HG02981 (cell line): ENCODE measurements at regions not wholly inside any gene's neighbourhood (a gene's known extent, or its start where the extent isn't known, plus 50 kb on each side); places are given as distances from the start of the nearest gene placed in this dataset.
A peak's percentile ranks its signal among the peaks of the same experiment; 100 is the strongest.
"Not testable (repeated sequence)": the region's sequence is repeated elsewhere in the genome, so short reads cannot be mapped to it uniquely, and the experiment has no call there.

Source experiments
- ATAC-seq: cut with Tn5 transposase; IDR thresholded peaks from one replicate; pipeline ENCODE4 v1.9.1; 2021; ENCODE audit warnings: mild to moderate bottlenecking, moderate library complexity; ENCODE audit not compliant: unreplicated experiment

DNA sequence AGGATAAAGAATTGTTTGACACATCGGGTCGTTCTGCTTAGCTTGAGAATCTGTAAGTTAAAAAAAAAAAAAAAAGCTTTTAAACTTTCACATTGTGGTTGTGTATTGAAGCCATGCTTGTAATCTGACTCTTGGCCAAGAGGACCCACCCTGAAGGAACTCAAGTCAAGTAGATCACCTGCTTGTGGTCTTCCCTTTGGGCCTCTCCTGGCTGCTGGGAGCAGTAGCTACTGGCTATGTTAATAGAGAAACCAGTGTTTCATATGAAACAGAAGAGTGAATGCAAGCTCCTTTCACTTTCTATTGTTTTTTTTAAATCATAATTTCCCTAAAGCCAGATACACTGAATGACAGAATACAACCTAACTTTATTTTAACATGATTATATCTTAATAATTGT is 402.4 kb upstream of the NDST4 start:
- peak; percentile 97 for ATAC-seq

DNA sequence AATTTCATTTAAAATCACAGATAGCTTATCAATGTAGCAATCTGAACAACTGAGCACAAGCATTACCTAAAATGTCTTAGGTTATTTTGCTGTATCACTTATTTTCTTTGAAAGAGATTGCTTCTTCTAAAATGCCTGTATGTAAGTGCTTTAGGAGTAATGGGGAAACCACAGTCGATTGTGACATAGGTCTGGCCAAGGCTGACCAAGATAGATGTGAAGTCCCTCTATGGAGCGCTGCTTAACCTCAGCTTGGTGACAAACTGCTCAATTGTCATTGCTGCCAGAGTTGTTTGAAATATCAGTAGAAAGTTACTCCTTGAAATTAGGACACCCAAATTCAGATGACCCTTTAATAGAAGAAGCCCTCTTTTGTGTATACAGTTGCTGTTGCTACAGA is 401.9 kb upstream of the NDST4 start:
- ATAC-seq, result peak; percentile 34

DNA sequence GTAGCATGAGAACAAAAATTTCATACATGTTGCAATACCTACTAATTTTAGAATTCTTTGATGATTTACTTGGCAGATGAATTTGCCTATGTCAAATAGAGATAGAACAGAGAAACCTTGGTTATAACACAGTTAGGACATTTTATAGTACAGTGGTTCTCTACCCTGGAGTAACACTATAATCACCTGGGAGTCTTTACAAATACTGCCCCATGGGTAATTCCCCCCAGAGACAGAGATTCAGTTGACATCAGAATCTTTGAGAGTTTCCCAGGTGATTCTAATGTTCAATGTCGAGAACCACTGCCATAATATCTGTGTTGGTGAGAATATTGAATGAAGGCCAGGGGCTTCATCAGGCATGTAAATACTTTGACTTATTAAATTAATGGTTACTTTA is 401.3 kb upstream of the NDST4 start:
- peak; percentile 29 for ATAC-seq

DNA sequence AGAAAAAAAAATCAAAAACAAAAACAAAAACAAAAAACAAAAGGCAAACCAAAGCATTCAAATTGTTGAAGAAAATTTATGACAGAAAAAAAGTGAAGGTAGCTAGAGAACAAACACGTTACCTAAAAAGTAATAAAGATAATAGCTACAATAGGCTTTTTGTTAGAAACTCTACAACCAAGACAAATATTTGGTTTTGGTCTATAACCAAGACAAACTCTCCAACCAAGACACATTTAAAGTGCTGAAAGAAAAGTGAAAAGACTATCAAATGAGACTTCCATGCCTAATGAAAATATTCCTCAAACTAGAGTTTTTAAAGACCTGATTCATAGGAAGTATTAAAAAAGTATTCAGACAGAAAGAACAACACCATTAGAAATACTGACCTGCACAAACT is 391.9 kb upstream of the NDST4 start:
- ATAC-seq, result no peak

DNA sequence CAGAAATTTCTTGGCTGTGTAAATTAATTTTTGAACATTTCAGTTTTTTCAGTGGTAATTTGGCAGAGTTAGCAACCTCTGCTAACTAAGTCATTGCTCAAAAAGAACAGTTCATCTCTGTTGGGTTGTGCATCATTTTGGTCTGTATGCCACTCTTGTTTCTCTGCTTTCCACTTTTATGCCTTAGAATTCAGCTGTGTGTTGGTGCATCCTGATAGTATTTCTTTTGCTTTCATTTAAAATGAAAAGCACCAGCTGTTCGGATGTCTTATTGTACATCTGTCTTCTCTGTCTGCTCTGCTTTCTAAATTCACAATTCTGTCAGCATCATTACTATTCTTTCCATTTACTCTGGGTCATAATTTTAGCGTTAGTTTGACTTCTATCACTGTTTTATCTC is 388.2 kb upstream of the NDST4 start:
- no peak for ATAC-seq

DNA sequence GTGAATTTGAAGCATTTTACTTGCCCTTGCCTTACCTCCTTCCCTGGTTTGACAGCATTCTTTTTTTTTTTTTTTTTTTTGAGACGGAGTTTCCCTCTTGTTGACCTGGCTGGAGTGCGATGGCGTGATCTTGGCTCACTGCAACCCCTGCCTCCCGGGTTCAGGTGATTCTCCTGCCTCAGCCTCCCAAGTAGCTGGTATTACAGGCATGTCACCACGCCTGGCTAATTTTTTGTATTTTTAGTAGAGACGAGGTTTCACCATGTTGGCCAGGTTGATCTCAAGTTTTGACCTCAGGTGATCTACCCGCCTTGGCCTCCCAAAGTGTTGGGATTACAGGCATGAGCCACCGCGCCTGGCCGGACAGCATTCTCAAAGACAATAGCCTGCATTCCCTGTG is 380.4 kb upstream of the NDST4 start:
- not testable (repeated sequence) for ATAC-seq

DNA sequence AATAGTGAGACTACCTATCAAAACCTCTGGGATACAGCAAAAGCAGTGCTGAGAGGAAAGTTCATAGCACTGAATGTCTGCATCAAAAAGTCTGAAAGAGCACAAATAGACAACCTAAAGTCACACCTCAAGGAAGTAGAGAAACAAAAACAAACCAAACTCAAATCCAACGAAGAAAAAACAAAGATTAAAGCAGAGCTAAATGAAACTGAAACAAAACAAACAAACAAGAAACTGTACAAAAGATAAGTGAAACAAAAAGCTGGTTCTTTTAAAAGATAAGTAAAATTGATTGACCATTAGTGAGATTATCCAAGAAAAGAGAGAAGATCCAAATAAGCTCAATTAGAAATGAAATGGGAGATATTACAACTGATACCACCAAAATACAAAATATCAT is 378.3 kb upstream of the NDST4 start:
- no peak for ATAC-seq

DNA sequence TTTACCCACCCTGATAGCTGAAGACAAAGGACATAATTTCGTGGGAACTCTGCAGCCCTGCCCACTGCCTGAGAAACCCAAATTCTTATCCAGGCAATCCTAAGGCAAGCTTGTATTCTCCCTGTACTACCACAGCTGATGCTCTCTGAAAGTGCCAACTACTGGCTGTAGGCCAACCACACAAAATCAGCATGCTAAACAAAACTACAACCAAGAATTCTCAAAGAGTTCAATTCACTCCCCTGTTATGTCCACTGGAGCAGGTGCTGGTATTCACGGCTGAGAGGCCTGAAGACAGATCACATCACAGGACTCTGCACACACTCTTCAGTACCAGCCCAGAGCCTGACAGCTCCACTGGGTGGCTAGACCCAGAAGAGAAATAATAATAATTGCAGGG is 375.9 kb upstream of the NDST4 start:
- ATAC-seq, result no peak

DNA sequence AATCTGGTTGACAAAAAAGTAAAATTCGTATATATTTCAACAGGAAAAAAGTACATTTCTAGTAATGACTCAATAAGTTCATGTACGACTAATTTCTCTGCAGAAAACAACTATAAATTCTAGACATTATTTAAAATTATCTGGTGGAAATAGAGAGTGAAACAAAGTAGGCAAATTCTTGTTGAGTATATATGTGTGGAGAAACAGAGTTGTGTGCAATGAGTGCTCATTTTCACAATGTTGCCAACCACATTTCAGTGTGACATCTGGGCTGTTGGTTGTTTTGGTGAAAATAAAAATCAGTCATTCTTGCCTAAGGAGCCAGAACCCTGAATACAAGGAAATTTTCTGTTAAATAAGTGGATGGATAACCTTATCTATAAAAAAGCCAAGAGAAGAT is 372.0 kb upstream of the NDST4 start:
- ATAC-seq, result no peak

DNA sequence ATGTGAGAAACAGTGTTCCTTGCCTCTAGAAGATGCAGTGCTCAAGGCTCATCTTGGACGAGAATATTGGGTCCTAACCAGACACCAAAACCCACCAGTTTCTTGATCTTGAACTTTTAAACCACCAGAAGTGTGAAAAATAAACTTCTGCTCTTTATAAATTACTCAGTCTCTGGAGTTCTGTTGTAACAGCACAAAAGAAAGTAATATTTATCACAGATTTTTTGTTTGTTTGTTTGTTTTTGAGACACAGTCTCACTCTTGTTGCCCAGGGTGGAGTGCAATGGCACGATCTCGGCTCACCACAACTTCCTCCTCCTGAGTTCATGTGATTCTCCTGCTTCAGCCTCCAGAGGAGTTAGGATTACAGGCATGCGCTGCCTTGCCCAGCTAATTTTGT is 371.1 kb upstream of the NDST4 start:
- ATAC-seq, result no peak

DNA sequence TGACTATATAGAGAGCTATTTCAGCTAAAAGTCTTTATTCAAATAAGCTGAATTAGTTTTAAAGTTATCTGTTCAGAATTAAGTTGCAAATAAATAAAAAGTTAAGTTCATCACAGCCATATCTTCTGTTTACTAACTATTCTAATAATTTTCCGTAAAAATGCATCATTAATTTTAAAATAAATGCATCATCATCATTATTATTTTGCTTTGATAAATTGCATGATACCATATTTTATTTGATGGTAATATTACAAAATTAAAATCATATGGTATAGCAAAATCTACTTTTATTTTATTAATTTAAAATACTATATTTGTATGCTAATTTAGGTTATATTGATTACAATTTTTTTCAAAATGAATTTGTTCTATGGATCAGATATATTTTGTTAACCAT is 357.3 kb upstream of the NDST4 start:
- no peak for ATAC-seq

DNA sequence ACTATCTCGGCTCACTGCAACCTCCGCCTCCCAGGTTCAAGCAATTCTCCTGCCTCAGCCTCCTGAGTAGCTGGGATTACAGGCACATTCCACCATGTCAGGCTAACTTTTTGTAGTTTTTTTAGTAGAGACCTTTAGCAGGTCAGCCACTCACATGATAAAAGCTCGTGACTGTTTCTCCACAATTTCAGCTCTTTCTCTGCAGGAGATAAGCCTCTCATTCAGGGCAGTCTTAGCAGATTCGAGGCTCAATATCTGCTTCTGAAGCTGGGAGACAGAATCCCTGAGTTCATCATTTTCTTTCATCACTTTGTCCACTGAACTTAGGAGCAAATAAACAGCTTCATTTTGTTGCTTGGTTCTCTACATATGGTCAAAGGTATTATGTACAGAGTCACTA is 345.9 kb upstream of the NDST4 start:
- not testable (repeated sequence) for ATAC-seq

DNA sequence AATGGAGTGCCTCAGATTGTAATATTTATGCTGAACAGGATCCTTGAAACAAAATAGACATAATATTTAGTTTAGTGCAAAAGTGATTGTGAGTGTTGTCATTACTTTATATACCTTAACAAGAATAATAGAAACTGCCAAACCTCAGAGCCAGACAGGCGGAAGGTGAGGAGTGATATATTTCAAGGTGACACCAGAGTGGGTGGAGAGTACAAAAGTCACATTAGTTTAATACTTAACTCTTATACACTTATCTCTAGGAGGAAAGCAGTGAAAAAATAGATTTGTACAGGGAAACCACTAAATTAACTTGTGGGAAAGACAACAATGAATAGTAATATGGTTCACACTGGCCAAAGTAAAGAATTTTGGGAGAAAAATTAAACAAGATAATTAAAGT is 342.8 kb upstream of the NDST4 start:
- ATAC-seq, result no peak

DNA sequence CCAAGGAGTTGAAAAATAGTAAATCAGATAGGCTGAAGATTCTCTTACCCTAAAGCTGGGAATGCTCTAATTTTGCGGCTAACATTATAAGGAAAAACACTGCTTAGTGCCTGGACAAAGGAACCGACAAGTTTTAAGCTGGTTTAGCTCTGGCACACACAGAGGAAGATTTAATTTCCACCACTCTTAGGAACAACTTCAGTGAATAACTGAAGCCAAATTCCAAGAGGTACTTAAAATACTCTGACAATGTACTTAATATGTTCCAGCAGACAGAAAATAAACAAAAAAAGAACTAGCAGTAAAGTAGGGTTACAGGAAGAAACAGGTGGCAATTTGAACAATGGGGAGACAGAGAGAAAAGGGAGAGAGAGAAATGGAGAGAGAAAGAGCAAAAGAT is 340.8 kb upstream of the NDST4 start:
- ATAC-seq, result no peak

DNA sequence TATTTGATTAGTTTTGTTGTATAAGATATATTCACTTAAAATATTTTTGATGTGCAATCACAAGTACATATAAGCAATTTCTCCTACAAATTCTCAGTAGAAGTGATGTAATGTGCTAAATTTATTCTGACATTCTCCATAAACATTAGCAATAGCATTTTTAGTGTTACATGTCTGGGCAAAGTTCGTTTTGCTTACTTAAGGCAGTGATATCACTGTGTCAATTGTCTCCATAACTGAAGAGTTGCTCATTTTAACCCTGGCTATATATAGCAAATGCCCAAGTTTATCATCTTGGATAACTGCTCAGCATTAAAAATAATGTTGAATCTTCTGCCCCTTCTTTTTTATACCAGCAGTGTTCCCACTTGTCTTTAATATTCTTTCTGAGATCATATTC is 340.0 kb upstream of the NDST4 start:
- no peak for ATAC-seq

DNA sequence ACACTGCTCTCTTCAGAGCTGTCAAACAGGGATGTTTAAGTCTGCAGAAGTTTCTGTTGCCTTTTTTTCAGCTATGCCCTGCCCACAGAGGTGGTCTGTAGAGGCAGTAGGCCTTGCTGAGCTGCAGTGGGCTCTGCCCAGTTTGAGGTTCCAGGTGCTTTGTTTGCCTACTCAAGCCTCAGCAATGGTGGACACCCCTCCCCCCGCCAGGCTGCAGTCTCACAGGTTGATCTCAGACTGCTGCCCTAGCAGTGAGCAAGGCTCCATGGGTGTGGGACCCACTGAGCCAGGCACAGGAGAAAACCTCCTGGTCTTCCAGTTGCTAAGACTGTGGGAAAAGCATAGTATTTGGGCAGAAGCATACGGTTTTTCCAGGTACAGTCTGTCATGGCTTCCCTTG is 338.8 kb upstream of the NDST4 start:
- ATAC-seq, result not testable (repeated sequence)

DNA sequence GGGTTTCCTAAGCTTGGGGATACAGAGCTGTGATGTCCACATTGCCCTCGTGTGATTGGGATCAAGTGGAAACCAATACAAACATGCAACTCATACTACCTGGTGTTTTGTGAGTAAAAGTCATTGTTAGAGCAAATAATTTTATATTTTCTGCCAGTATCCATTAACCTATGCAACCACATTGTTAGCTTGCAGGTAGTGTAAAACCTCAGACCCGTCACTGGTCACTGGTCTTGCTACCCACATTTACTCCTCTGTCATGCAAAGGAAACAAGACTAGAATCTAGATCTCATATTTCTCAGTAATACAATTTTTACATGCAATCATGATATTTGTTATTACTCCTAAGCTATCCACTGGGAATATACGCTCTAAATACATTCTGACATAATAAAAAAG is 324.3 kb upstream of the NDST4 start:
- ATAC-seq, result peak; percentile 74

DNA sequence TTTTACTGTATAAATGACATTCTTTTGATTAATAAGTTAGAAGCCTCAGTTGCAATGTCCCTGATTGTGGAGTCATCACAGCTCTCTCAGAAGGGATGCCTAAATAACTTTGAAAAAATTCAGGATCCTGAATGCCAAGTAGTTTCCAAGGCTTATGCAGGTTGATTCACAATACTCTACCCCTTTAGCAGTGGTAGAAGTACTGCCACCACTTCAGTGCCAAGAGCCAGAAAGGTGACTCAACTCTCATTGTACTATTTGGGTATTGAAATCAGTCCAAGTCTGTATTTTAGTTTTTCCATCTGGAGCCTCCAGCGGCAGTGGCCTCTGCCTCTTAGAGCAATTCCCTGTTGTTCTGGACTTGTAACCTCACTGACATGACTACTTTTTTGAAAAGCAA is 320.1 kb upstream of the NDST4 start:
- ATAC-seq, result no peak

DNA sequence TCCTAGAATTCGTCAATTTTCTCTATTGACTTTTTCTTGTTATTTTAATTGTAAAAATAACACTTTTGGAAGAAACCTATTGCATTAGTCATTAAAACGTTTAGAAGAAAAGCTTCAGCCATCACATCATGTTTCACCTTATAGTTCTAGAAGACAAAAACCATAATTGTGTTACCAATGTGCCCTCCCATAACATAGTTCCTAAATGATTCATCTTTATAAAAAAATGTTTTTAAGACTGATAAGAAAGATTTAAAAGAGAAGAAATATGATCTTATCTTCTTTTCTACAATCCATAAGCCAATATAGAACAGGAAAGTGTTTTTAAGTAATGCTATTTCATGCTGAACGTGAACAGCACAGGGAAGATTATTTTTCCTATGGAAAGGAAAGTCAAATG is 316.6 kb upstream of the NDST4 start:
- ATAC-seq, result no peak

DNA sequence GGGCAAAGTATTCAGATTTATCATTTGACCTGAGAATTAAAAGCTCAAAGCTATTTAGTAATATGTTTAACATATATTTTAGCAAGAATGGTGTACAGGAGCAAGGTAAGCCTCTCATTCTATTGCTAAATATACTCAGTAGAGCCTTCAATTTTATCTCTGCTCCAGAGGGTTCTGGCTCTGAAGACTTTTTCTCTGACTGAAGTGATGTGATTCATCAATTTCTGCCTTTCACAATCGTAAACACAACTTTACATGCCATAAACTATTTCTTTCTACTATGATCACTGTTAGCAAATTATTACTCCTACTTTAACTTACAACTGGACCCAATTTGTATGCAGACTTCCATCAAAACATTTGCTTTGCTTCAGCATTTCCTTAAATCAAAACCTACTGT is 315.0 kb upstream of the NDST4 start:
- no peak for ATAC-seq

DNA sequence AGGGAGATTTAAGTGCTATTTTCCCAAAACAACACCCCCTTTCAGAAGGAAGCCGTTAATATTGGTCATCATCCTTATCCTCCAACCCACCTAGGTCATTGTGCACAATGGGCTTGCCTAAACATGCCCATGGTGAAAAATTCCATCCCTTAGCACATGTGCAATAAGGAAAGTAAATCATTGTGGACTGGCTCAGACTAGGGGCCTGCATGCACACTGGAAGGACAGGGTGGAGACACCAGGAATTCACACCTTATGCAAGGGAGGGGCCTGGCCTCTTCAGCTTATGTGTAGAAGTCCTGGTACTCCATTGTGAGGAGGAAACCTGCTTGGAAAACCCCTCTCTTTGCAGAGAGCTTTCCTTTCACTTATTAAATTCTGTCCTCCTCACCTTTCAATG is 311.4 kb upstream of the NDST4 start:
- no peak for ATAC-seq

DNA sequence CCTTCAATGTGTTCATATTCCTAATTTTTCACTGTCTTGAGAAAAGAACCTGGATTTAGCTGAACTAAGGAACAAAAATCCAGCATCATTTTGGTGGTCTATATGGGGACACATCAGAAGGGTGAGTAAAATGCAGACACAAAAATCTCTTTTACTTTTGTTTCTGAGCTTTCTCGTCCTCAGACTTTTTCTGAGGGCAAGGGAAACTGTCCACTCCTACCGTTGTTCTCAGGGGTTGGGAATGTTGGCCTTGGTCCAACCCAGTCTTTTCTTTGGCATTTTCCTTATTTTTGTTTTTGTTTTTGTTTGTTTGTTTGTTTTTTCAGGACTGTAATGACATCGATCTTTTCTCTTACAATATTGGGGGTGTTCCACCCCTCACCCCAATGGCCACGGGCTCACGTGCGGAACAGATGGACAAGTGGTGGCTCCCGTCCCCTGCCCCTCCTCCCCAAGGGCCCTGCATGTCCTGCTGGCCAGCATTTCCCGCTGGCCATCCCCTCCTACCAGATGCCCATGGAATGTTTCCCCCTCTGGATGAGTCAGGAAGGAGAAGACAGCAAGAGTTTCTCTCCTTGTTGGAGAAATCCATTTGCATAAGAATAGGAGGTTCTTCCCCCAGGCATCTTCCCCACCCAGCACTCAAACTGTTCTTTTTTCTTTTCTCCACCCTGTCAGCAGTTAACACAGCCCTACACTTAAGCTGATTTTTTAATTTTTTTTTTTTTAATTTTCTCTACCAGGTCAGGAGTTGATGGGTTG is 305.4 kb upstream of the NDST4 start:
- no peak for ATAC-seq

DNA sequence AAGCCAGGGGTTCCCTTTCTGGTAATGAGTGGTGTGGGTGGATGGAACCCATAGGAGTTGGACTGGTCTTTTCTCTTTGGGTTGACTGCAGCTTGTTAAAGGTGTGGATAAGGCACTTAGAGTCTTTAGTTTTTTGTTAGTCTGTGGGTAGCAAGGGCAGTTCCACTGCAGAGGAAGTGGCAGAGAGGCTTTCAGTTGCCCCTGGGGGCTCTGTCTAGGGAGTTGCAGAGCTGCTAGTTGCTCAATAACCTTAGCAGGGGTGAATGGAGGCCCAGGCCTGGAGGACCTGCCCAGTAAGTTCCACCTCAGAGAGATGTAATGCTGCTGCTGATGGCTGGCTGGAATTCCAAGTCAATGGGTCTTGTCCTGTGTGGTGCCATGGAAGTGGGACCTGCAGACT is 282.6 kb upstream of the NDST4 start:
- ATAC-seq, result no peak
